T-helper 9 cell (primary cell): ENCODE measurements at regions not wholly inside any gene's neighbourhood (a gene's known extent, or its start where the extent isn't known, plus 50 kb on each side); places are given as distances from the start of the nearest gene placed in this dataset.

Experiments
- DNase-seq: peaks from one replicate; pipeline ENCODE4 v3.0.0-alpha.2; 2020

- DNase-seq: no peak
Observed at GRCh38 chr10:128867210-128867609, 599.8 kb upstream of the MGMT start.

- no peak for DNase-seq
Observed at GRCh38 chr10:128867819-128868218, 599.2 kb upstream of the MGMT start.

GRCh38 chr10:128868481-128868880 is 598.6 kb upstream of the MGMT start:
- DNase-seq: no peak

- DNase-seq: no peak
Observed at GRCh38 chr10:128869101-128869749, 597.8 kb upstream of the MGMT start.

GRCh38 chr10:128870830-128871597 is 596.0 kb upstream of the MGMT start:
- DNase-seq: no peak

- no peak for DNase-seq
Observed at GRCh38 chr10:128871671-128872231, 595.3 kb upstream of the MGMT start.

GRCh38 chr10:128873411-128874054 is 593.5 kb upstream of the MGMT start:
- DNase-seq: no peak

GRCh38 chr10:128874331-128874730 is 592.7 kb upstream of the MGMT start:
- no peak for DNase-seq

- no peak for DNase-seq
Observed at GRCh38 chr10:128875030-128875744, 591.9 kb upstream of the MGMT start.

- no peak for DNase-seq
Observed at GRCh38 chr10:128875956-128876736, 590.9 kb upstream of the MGMT start.

- DNase-seq: no peak
Observed at GRCh38 chr10:128877141-128877540, 589.9 kb upstream of the MGMT start.

GRCh38 chr10:128877936-128878335 is 589.1 kb upstream of the MGMT start:
- DNase-seq: no peak

GRCh38 chr10:128879030-128879429 is 588.0 kb upstream of the MGMT start:
- no peak for DNase-seq

- no peak for DNase-seq
Observed at GRCh38 chr10:128879441-128880140, 587.5 kb upstream of the MGMT start.

- DNase-seq: no peak
Observed at GRCh38 chr10:128880159-128880725, 586.8 kb upstream of the MGMT start.

GRCh38 chr10:128881086-128881485 is 586.0 kb upstream of the MGMT start:
- no peak for DNase-seq

GRCh38 chr10:128883231-128884032 is 583.6 kb upstream of the MGMT start:
- no peak for DNase-seq

GRCh38 chr10:128884033-128884425 is 583.0 kb upstream of the MGMT start:
- DNase-seq: no peak

GRCh38 chr10:128884496-128885072 is 582.5 kb upstream of the MGMT start:
- no peak for DNase-seq
